MM.1S (cell line): ENCODE measurements at regions not wholly inside any gene's neighbourhood (a gene's known extent, or its start where the extent isn't known, plus 50 kb on each side); places are given as distances from the start of the nearest gene placed in this dataset.

Experiments
- DNase-seq: peaks from one replicate; pipeline ENCODE4 v3.0.0-alpha.2; 2015
- H2AFZ ChIP-seq: fragments of 300-600 bp; sonication (generic); 2 replicates; pipeline ENCODE4 v1.6.0; 2016; ENCODE audit warnings: antibody characterized with exemption, low read length
- H3F3A ChIP-seq: fragments of 300-600 bp; sonication (generic); 2 replicates; pipeline ENCODE4 v1.6.1; 2016; ENCODE audit warnings: mild to moderate bottlenecking, antibody characterized with exemption, low read length, moderate library complexity, mixed read lengths; ENCODE audit not compliant: insufficient read depth
- H3K27ac ChIP-seq: fragments of 300-600 bp; sonication (generic); 2 replicates; pipeline ENCODE4 v1.5.1; 2016; ENCODE audit warnings: mild to moderate bottlenecking, low read length
- H3K27me3 ChIP-seq: fragments of 300-600 bp; sonication (generic); replicated peaks from 2 replicates; pipeline ENCODE4 v1.6.0; 2016; ENCODE audit warnings: low read length; ENCODE audit not compliant: insufficient read depth
- H3K36me3 ChIP-seq: fragments of 300-600 bp; sonication (generic); replicated peaks from 2 replicates; pipeline ENCODE4 v1.6.1; 2016; ENCODE audit warnings: mild to moderate bottlenecking, low read length, mixed read lengths; ENCODE audit not compliant: insufficient read depth
- H3K4me1 ChIP-seq: fragments of 300-600 bp; sonication (generic); 2 replicates; pipeline ENCODE4 v1.6.1; 2016; ENCODE audit warnings: low read length, mixed read lengths
- H3K4me2 ChIP-seq: fragments of 300-600 bp; sonication (generic); 2 replicates; pipeline ENCODE4 v1.6.0; 2016; ENCODE audit warnings: low read depth, low read length
- H3K4me3 ChIP-seq: fragments of 300-600 bp; sonication (generic); 2 replicates; pipeline ENCODE4 v1.5.1; 2016; ENCODE audit warnings: low read length, mixed read lengths
- H3K79me2 ChIP-seq: fragments of 300-600 bp; sonication (generic); 2 replicates; pipeline ENCODE4 v1.6.1; 2016; ENCODE audit warnings: mixed run types, low read length, mixed read lengths
- H3K9ac ChIP-seq: fragments of 300-600 bp; sonication (generic); 2 replicates; pipeline ENCODE4 v1.6.1; 2016; ENCODE audit warnings: low read length, mixed read lengths
- H3K9me2 ChIP-seq: fragments of 300-600 bp; sonication (generic); replicated peaks from 2 replicates; pipeline ENCODE4 v1.6.1; 2016; ENCODE audit warnings: mild to moderate bottlenecking, low read length, mixed read lengths; ENCODE audit not compliant: insufficient read depth
- H3K9me3 ChIP-seq: fragments of 300-600 bp; sonication (generic); replicated peaks from 2 replicates; pipeline ENCODE4 v1.6.1; 2016; ENCODE audit warnings: mild to moderate bottlenecking, low read length, mixed read lengths; ENCODE audit not compliant: insufficient read depth
- H4K20me1 ChIP-seq: fragments of 300-600 bp; sonication (generic); 2 replicates; pipeline ENCODE4 v1.6.1; 2016; ENCODE audit warnings: mild to moderate bottlenecking, low read length, moderate library complexity, mixed read lengths; ENCODE audit not compliant: insufficient read depth
- EZH2 ChIP-seq: fragments of 300-600 bp; sonication (generic); optimal IDR thresholded peaks from 2 replicates; pipeline ENCODE3; 2017; ENCODE audit warnings: low read depth, mild to moderate bottlenecking, antibody characterized with exemption, low read length, mixed read lengths
- EZH2phosphoT487 ChIP-seq: fragments of 300-600 bp; sonication (generic); IDR thresholded peaks from 2 replicates; pipeline ENCODE4 v1.6.1; 2018; ENCODE audit warnings: antibody characterized with exemption, low read length
- TF ChIP-seq, protein P1 (sequence below): fragments of 300-600 bp; sonication (generic); IDR thresholded peaks from 2 replicates; pipeline ENCODE4 v1.5.1; 2016; ENCODE audit warnings: antibody characterized with exemption, low read length, mixed read lengths

DNA sequence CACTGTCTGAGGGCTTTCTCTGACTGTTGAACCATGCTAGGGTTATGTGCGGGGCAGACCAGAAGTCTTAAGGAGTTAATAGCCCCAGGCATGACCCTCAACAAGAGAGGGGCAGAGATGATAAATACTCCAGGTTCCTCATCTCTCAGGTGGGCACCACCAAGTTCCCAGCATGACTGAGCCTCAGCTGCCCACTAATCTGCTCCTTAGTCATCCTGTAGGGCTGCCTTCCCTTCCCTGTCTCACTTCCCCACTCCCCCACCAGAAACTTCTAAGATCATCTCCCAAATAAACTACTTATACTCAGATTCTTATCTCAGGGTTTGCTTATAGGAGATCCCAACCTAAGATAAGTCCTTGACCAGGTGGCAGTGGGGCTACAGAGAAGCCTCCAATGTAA is 101.7 kb upstream of the PRNP start:
- no peaks in the 10 kb centered on the region for H3F3A ChIP-seq
- no peaks in the 10 kb centered on the region for H3K4me1 ChIP-seq
- H3K9ac ChIP-seq: no peak overlapping the region
- no peak overlapping the region for H3K27ac ChIP-seq
- H3K4me3 ChIP-seq: no peak overlapping the region
- H3K9me3 ChIP-seq: no peaks in the 10 kb centered on the region
- TF ChIP-seq EZH2 (no peak), EZH2phosphoT487 (no peak)
- TF ChIP-seq, protein P1, sequence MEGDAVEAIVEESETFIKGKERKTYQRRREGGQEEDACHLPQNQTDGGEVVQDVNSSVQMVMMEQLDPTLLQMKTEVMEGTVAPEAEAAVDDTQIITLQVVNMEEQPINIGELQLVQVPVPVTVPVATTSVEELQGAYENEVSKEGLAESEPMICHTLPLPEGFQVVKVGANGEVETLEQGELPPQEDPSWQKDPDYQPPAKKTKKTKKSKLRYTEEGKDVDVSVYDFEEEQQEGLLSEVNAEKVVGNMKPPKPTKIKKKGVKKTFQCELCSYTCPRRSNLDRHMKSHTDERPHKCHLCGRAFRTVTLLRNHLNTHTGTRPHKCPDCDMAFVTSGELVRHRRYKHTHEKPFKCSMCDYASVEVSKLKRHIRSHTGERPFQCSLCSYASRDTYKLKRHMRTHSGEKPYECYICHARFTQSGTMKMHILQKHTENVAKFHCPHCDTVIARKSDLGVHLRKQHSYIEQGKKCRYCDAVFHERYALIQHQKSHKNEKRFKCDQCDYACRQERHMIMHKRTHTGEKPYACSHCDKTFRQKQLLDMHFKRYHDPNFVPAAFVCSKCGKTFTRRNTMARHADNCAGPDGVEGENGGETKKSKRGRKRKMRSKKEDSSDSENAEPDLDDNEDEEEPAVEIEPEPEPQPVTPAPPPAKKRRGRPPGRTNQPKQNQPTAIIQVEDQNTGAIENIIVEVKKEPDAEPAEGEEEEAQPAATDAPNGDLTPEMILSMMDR: no peak
- no peaks in the 10 kb centered on the region for H3K9me2 ChIP-seq
- H3K36me3 ChIP-seq: no peaks in the 10 kb centered on the region
- H2AFZ ChIP-seq: no peak overlapping the region
- H4K20me1 ChIP-seq: no peaks in the 10 kb centered on the region
- DNase-seq: no peak
- H3K27me3 ChIP-seq: no peaks in the 10 kb centered on the region
- no peak overlapping the region for H3K4me2 ChIP-seq
- no peaks in the 10 kb centered on the region for H3K79me2 ChIP-seq

DNA sequence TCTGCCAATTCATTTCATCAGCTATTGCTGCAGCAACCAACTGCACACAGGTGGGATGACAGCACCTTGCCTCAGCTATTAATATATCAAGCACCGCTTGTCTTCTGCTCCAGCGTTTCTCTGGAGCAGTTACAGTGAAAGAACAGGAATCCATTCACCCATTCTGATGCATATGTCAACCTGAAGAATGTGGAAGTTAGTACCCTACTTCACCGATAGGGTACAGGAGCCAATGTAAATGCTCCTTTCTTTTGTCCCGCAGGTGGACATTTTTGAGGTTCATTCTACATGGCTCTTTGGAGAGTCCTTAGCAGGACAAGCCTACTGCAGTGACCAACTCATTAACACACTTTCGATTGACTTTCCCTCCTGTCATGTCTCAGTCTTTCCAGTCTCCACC is 104.4 kb upstream of the PRNP start:
- Histone ChIP-seq H3K4me3 (no peak overlapping the region), H3K79me2 (no peaks in the 10 kb centered on the region), H3K27me3 (no peaks in the 10 kb centered on the region), H3K9me3 (no peaks in the 10 kb centered on the region), H3F3A (no peaks in the 10 kb centered on the region), H2AFZ (no peak overlapping the region), H3K27ac (no peak overlapping the region), H3K36me3 (no peaks in the 10 kb centered on the region), H3K4me2 (no peak overlapping the region), H4K20me1 (no peaks in the 10 kb centered on the region), H3K9me2 (no peaks in the 10 kb centered on the region), H3K9ac (no peak overlapping the region), H3K4me1 (no peaks in the 10 kb centered on the region)
- TF ChIP-seq EZH2 (no peak), EZH2phosphoT487 (no peak)
- TF ChIP-seq, protein P1: no peak
- no peak for DNase-seq

DNA sequence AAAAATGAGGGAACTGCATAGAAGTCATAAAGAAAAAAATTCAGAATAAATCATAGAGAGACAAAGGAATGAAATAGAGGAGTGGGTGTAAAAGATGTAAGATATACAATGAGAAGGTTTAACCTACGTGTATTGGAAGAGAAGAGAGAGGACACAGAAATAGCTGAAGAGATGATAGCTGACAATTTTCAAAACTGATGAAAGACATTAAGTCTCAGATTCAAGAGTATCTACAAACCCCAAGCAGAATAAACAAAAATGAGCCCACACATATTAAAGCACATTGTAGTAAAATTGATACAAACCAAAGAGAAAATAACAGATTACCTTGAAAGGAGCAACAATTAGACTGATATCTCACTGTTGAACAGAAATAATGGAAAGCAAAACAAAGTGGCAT is 107.9 kb upstream of the PRNP start:
- no peaks in the 10 kb centered on the region for H4K20me1 ChIP-seq
- no peak overlapping the region for H3K4me3 ChIP-seq
- no peaks in the 10 kb centered on the region for H3K36me3 ChIP-seq
- H3K9me3 ChIP-seq: no peaks in the 10 kb centered on the region
- H3K27ac ChIP-seq: no peak overlapping the region
- H3K9ac ChIP-seq: no peak overlapping the region
- H3K4me2 ChIP-seq: no peak overlapping the region
- no peak overlapping the region for H2AFZ ChIP-seq
- no peak for DNase-seq
- no peaks in the 10 kb centered on the region for H3K79me2 ChIP-seq
- no peaks in the 10 kb centered on the region for H3K4me1 ChIP-seq
- no peaks in the 10 kb centered on the region for H3K27me3 ChIP-seq
- TF ChIP-seq, protein P1: no peak
- no peak for TF ChIP-seq EZH2phosphoT487
- no peak for TF ChIP-seq EZH2
- H3K9me2 ChIP-seq: no peaks in the 10 kb centered on the region
- no peaks in the 10 kb centered on the region for H3F3A ChIP-seq

DNA sequence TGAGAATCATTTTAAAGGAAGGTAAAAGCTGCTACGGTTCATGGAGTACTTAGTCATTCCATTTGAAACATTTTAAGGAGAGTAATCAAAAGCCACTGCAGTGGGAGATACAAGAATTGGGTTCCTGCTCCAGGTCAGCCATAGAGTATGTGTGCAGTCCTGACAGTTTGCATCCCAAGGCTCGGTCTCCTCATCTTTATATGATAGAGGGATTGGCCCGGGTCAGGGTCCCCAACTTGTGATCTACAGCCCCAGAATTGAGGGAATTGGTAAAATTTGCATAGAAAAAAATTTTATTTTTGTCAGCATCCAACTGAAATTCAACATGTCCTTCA is 111.9 kb upstream of the PRNP start:
- no peak overlapping the region for H3K9ac ChIP-seq
- H3K4me2 ChIP-seq: no peak overlapping the region
- DNase-seq: no peak
- H3K27me3 ChIP-seq: no peaks in the 10 kb centered on the region
- H4K20me1 ChIP-seq: no peaks in the 10 kb centered on the region
- TF ChIP-seq EZH2phosphoT487: no peak
- no peak for TF ChIP-seq EZH2
- TF ChIP-seq, protein P1: no peak
- no peak overlapping the region for H2AFZ ChIP-seq
- no peaks in the 10 kb centered on the region for H3K4me1 ChIP-seq
- H3K79me2 ChIP-seq: no peaks in the 10 kb centered on the region
- H3F3A ChIP-seq: no peaks in the 10 kb centered on the region
- H3K4me3 ChIP-seq: no peak overlapping the region
- no peak overlapping the region for H3K27ac ChIP-seq
- H3K9me2 ChIP-seq: no peaks in the 10 kb centered on the region
- H3K36me3 ChIP-seq: no peaks in the 10 kb centered on the region
- no peaks in the 10 kb centered on the region for H3K9me3 ChIP-seq
